HG02981 (cell line): ENCODE measurements at regions not wholly inside any gene's neighbourhood (a gene's known extent, or its start where the extent isn't known, plus 50 kb on each side); places are given as distances from the start of the nearest gene placed in this dataset.
"Not testable (repeated sequence)": the region's sequence is repeated elsewhere in the genome, so short reads cannot be mapped to it uniquely, and the experiment has no call there.

Experiments used
- ATAC-seq: cut with Tn5 transposase; IDR thresholded peaks from one replicate; pipeline ENCODE4 v1.9.1; 2021; ENCODE audit warnings: mild to moderate bottlenecking, moderate library complexity; ENCODE audit not compliant: unreplicated experiment

DNA sequence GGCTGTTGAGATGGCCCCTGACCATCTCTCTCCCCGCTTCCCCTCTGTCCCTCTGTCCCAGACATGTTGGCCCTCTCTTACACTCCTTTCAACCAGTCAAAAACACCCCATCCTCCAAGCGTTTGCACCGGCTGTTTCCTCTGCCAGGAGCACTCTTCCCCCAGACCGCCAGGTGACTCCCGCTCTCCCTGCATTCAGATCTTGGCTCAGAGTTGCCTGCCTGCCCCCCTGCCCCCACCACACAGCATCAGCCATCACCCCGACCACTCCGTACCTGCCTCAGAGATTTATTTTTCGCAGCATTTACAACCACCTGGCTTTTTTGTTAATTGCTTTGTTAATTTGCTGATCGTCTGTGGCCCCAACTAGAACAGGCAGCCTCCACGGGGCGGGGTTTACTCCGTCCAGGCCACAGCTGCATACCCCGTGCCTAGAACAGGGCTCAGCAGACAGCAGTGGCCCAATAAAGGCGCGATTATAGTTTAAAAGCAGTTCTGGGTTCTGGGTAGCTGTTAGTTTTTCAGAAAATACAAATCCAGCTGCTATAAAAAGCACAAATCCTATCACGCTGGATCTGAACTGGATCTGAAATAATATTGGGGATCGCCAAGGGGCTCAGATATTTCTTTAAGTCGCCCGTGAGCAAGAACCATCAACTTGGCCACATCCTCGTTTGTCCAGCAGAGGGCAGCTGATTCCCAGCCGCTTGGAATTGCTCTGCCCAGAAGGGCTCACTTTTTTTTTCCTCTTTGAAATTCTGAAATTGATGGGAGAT lies 173.6 kb downstream of the IRF8 start:
- no peak for ATAC-seq

DNA sequence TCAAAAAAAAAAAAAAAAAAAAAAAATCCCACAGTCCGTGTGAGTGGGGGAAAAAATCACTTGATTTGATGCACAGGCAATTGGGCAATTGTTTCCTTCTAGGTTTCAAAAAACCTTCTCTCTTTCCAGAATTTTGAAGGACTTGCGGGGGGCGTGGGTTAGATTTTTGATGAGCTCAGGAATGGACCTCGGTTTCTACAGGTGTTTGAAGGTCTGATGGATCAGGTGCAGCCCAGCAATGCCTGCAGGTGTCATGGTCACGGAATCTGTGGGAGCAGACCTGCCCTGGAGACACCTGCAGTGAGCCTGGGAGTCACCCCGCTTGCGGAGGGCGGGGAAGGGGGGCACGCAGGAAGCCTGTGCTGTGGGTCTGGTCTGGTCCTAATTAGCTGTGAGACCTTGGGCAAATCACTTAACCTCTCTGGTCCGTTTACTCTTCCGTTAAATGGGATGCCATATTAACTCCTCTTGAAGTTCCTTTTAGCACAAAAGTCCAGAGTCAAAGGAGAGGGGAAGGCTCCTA lies 174.2 kb downstream of the IRF8 start:
- no peak for ATAC-seq

DNA sequence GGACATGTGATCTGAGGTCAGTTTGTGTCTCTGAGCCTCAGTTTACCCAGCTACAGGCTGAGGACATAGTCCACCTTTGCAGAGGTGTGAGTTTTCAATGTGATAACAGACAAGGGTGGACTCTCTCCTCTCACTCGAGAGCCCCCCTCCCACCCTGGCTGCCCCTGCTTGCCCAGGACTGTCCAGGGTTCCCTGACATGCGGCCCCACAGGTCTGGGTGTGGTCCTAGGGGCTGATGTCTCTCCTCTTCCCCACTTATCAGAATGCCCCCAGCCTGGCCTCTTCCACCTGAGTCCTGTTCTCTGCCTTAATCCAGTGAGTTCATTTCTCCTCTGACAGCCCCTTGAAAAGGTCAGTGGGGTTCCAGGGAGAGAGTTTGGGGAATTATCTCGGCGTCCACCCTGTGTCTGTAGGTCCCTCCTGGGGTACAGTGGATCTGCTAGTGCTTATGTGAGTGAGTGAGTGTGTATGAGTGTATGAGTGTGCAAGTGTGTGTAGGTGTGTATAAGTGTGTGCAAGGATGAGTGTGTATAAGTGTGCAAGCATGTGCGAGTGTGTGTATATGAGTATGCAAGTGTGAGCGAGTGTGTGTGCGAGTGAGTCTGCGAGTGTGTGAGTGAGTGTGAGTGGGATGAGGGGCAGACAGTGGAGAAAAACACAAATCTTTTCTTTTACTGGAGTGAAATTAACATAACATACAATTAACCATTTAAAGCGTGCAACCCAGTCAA lies 175.0 kb downstream of the IRF8 start:
- ATAC-seq: no peak

DNA sequence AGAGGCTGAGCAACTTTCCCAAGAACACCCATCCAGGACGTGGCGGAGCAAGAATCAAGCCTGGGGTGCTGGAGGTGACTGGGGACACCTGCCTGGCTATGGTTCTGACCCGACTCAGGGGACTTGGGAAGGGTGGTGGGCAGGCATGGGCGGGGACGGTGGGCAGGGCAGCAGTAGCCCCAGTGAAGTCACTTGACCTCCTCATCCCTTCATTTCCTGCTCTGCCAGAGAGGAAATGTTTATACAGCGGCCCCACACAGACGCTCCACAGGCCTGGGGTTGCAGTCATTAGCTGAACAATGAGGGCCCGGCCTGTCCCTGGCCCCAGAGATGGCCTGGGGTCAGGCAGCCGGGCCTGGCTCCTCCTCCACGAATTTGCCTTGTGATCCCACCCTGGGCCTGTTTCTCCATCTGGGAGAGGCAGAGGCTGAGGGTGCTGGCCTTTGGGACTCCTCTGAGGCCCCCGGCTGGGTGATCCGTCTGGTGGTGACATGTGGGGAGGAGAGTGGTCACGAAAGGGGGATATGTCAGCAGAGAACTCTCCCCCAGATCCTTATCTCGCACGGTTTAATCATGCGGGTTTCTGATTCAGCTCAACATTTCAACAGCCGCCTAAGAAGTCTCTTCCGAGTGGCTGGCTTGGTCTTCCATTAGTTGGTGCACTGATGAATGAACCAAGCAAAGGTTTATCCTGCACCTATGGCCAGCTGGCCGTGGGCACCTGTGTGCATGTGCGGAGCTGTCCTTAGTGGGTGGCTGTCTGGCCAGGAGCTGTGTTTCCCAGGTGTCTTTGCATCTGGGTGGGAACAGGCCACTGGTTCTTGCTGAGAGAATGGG lies 175.9 kb downstream of the IRF8 start:
- no peak for ATAC-seq

DNA sequence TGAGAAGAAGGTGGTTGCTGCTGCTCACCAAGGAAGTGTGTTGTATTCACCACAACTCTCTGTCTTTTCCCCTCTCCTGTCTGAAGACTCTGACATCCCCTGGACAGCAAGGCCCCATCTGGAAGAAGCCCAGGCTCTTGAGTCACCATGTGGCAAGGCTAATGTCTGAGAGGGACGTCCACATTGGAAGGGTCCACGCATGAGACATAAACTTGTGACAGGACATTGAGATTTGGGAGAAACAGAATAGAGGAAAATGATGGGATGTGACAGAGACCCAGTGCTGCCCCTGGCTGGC lies 176.5 kb downstream of the IRF8 start:
- no peak for ATAC-seq

DNA sequence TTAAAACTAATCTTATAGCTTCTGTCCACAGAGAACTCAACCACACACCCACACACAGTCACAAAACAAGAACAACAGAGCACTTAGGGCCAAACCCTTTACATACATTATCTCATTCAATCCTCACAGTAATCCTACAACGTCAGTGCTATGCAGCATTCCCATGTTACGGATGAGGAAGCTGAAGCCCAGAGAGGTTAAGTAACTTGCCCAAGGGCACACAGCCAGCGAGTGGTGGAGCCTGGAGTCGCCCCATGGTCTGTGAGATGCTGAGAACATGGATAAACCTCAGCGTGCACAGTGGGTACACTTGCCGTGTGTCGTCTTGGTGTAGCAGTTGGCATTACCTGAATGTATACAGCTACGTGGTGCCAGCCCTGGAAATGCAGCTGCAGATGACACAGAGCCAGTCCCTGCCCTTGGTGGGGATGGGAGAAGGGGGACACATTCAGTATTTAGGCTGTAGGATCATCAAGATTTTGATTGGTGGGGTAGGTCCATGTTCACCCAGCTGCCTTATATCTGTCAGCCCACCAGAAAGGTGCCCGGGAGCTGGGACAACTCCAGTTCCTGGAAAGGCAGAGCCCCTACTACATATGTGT lies 177.0 kb downstream of the IRF8 start:
- no peak for ATAC-seq

DNA sequence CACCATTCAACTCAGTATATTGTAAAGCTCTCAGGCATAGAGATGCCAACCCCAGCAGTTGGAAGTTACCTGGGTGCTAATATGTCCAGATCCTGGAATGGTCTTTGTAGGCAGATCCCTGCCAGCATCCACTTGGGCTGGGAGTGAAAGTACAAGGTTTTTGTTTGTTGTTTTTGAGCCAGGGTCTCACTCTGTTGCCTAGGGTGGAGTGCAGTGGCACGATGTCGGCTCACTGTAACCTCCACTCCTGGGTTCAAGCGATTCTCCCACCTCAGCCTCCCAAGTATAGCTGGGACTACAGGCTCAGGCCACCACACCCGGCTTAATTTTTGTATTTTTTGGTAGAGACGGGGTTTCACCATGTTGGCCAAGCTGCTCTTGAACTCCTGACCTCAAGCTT lies 177.6 kb downstream of the IRF8 start:
- ATAC-seq: no peak

DNA sequence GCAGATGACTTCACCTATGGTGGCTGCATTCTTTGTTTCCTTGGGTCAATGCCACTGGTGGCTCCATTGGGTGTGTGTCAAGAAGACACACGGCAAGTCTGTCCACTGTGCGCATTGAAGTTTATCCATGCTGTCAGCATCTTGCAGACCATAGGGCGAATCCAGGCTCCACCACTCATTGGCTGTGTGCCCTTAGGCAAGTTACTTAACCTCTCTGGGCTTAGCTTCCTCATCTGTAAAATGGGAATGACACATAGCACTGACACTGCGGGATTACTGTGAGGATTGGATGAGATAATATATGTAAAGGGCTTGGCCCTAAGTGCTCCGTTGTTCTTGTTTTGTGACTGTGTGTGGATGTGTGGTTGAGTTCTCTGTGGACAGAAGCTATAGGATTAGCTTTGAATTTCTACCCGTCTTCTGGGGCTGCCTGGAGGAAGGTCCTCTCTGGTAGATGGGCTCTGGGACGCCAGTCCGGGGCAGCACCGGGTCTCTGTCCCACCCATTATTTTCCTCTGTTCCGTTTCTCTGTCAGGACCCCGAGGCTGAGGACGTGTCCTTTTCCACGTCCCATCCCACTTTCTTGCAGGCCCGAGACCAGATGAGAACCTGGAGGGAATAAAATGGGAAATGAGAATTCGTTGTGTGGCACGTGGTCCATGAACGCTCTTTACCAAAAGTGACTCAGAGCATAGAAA lies 178.4 kb downstream of the IRF8 start:
- no peak for ATAC-seq

DNA sequence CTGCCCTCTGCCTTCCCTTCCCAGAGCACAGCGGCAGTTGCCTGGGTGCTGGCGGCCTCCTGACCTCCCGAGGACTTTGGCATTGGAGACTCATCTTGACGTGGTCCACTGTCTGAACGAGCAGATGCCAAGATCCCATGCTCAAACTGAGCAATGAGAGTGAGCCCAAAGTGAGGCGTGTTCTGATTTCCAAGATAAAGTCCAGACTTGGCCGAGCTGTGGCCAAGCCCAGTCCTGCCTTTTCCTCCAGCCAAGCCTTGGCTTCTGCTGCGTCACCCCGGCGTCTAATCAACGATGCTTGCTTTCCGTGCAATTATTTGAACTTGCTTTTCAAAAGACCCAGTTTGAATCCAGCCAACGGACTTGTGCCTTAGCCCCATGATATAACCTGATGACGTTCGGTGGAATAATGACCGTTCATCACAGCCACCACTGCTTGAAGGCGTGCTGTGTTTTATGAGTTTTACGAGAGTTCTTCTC lies 179.2 kb downstream of the IRF8 start:
- ATAC-seq: no peak

DNA sequence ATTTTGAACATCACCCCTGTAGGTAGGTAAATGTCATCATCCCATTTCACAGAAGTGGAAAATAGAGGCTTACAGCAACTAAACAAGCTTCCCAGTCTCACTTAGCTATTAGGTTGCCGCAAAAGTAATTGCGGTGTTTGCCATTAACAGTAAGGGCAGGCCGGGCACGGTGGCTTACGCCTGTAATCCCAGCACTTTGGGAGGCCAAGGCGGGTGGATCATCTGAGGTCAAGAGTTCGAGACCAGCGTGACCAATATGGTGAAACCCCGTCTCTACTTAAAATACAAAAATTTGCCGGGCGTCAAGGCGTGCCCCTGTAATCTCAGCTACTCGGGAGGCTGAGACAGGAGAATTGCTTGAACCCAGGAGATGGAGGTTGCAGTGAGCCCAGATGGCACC lies 179.7 kb downstream of the IRF8 start:
- not testable (repeated sequence) for ATAC-seq

DNA sequence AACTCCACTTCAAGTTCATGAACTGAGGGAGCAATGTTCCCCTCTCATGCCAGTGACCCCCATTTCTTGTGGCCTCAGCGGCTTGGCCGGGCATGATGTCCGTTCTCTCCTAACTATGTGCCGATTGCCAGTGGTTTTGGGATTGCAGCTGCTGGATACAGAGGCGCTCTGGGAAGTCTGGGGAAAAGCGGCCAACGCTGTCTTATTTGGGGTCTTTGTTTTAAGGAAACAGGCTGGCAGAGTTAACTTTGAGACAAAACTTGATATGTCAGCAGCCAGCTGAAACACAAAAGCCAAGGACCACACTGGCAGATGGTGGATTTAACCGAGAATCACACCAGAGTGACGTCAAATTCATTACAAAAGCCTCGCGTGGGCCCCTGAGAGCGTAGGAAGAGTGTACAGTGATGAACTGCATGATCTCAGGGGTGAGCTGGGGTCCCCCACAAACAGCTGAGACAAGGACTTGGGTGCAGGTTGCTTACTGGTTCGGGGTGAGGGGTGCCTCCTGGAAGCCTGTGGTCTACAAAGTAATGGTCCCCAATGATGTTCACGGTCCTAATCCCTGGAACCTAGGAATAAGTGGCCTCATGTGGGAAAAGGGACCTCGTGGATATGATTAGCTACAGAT lies 180.4 kb downstream of the IRF8 start:
- no peak for ATAC-seq

DNA sequence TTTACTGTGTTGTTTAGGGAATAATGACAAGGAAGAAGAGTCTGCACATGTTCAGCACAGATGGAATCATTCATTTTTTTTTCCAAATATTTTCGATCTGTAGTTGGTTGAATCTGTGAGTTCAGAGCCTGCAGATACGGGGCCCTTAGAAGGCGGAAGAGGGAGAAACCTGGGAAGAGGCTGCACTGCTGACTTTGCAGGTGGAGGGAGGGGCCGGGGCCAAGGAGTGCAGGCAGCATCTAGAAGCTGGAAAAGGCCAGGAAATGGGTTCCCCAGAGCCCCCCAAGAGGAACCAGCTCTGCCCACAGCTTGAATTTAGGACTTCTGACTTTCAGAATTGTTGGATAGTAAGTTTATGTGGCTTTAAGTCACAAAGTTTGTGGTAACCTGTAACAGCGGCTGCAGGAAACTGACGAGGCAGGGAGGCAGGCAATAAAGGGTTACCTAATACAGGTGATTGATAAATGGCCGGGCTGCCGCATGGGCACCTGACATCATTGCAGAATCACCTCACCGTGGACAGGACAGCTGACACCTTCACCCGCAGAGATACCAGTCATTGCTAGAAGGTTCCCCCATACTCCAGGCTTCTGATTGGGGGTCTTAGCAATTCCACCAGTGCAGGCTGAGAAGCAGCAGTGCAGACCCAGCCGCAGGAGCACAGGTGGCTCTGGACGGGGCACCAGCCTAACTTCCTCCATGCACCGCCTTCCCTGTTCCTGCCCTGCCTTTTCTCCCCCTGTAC lies 181.3 kb downstream of the IRF8 start:
- no peak for ATAC-seq

DNA sequence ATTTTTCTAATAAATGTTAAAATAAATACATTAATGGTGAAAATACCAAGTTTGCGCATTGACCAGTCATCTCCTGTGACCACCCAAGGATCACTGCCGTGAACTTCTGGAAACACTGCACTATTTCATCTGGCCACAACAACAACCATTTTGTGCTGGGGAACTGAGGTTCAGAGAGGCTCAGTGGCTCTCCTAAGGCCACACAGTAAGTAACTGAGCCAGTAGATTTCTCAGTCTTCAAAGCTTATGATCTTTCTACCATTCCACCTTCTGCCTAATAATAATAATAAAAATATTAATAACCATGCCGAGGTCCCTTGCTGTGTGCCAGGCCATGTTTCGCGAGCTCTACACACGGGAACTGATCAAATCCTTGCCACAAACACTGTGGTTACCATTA lies 182.0 kb downstream of the IRF8 start:
- no peak for ATAC-seq

DNA sequence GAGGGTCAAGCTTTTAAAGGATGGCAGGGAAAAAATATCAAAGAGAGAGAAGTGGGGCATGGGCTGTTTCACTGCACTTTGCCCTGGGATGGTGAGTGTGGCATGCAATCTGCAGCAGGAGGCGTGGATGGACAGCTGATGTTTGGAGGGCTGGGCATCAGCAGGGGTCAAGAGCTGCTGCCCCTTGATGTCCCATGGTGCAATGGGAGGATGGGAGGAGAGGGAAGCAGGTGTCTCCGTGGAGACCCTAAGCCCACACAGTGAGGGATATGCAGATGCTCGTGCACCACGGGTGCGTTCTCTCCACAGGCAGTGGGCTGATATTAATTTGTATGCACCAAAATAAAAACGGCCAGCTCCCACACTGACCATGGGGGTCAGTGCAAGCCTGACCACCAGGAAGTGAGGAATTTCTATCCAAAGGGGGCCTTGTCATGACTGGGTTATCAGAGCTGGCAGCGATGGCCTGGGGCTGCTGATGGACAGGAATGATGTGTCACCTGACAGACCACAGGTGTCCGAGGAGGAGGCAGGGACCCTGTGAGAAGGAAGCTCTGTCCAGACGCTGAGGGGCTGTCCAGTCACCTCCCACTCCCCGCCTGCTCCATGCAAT lies 183.6 kb downstream of the IRF8 start:
- ATAC-seq: no peak

DNA sequence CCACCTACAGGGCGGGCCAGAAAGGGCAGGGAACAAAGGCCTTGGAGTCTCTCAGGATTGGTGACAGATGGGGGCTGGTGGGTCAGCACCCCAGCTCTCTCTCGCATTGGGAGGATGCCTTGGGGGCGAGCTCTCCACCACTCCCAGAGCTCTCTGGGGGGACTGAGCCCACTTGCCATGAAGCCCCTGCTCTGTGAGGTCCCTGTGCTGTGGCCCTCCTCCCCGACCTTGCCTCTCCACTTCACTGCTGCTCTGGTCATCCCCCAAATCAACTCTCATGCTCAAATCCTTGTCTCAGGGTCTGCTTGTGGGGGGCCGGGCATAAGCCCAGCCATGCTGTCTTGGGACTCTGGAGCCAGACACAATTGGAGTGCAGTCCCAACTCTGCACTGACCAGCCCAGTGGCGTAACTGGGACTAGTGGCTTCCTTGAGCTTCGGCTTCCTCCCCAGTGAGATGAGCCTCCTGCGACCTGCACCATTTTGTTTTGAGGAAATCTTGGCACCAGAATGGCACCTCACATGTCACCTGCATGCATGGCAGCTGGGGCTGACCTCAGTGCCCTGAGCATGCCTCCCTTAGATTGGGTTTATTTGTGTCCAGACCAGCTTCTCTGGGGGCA lies 184.5 kb downstream of the IRF8 start:
- no peak for ATAC-seq

DNA sequence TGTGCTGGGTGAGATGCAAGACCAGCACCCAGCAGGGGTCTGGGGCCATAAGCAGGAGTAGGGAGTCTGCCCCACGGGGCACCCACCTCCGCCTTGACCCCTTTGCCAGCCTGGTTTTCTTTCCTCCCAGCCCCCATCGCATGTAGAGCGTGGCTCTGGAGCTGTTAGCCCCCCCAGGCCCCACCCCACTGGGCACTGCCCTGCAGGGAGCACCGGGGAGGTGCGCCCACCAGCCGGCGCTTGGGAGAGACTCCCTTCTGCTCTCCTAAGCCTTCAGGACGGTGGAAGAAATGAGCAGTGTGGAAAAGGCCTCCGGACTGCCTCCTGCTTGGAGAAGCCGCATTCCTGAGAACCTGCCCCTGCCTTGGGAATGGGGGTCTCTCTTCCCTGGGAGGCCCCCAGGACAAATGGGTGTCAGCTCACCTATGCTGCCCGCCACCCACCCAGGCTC lies 186.2 kb downstream of the IRF8 start:
- no peak for ATAC-seq

DNA sequence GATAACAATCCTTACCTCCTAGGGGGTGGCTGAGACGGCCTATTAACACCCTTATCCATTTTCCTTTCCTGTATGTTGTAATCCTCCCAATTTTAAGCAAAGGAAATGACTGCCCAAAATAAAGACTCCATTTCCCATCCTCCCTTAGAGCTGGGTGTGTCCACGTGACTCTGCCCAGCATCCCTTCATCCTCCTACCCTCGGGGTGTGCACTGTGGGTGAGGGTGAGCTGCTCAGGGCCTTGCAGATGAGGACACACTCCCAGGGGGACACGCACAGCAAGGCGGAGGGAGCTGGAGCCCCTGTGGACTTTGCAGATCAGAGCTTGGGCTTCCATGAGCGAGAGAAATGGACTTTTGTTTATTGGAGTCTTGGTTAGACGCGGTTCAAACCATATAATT lies 186.8 kb downstream of the IRF8 start:
- ATAC-seq: no peak

DNA sequence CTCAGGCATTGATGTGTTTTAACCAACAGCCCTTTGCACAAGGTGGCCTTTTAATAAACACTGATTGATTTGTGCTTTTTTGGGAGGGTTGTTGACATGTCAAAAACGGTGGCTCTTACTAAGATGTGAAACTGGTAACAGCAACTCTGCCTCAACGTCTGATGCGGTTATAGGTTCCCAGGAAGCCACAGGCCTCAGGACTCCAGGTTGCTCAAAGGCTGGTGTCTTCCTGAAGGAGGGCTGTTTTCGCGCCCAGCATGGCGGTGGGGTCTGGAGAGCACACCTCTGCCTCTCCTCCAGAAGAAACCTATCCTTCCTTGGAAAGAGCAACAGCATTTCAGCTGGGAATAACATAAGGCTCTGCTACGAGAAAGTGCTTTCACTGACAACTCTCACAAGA lies 187.5 kb downstream of the IRF8 start:
- ATAC-seq: no peak
